ENCODE measurements at regions not wholly inside any gene's neighbourhood (a gene's known extent, or its start where the extent isn't known, plus 50 kb on each side); places are given as distances from the start of the nearest gene placed in this dataset.
"Not testable (repeated sequence)": the region's sequence is repeated elsewhere in the genome, so short reads cannot be mapped to it uniquely, and the experiment has no call there.

DNA sequence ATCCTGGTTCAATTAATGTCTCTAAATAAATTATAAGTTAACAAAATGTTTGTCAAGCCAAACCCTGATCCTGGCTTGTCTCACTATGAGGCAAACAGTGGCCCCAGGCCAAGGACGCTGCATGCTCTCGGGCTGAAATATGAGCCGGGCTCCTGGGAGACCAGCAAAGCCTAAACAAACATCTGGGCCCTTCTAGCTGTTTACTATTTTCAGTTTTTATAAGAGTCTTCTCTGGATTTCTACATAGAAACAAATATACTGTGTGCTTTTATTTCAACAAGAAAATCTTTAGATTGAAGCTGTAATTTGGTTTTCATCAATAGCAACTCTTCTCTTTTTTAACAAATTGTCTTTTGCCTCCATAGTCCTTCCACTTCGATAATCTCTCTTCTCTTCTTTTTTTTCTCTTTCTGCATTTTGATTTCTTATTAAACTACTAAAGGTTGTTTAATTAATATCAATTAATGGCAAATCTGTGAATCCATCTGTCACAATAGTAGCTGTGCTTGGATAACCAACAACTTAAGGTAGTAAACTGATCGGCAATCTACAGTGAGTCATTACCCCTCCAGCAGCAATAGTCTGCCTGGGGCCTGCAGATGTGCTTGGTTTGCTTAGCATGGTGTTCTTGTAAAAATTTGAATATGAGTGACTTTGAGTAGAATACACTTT is 83.3 kb upstream of the DNAJC1 start:
- intact Hi-C loops (cut with DNase I), result no loop called here
- DNase-seq, result peak in 9 of 10 donors; percentile 24 to 92 (median 57)

DNA sequence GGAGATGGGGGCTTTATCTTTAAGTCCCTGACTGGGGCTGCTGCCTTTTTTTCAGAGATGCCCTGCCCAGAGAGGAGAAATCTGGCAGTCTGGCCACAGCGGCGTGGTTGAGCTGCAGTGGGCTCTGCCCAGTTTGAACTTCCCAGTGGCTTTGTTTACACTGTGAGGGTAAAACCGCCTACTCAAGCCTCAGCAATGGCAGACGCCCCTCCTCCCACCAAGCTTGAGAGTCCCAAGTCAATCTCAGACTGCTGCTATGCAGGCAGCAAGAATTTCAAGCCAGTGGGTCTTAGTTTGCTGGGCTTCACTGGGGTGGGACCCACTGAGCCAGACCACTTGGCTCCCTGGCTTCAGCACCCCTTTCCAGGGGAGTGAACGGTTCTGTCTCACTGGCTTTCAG is 76.4 kb upstream of the DNAJC1 start:
- DNase-seq; intact Hi-C loops (cut with DNase I): not testable (repeated sequence)

DNA sequence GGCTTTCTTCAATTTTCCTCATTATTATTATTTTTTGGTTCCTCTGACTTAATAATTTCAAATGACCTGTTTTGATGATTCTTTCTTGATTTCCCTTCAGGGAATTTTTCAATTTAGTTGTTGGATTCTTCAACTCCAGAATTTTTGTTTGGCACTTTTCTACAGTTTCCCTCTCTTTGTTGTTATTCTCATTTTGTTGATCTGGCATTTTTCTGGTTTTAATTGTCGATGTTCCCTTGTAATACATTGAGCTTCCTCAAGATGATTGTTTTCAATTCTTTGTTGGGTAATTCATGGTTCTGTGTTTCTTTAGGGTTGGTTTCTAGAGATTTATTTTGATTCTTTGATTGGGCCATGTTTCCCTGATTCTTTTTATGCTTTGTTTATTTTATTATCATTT is 67.8 kb upstream of the DNAJC1 start:
- intact Hi-C loops (cut with DNase I), result no loop called here
- DNase-seq, result no peak

DNA sequence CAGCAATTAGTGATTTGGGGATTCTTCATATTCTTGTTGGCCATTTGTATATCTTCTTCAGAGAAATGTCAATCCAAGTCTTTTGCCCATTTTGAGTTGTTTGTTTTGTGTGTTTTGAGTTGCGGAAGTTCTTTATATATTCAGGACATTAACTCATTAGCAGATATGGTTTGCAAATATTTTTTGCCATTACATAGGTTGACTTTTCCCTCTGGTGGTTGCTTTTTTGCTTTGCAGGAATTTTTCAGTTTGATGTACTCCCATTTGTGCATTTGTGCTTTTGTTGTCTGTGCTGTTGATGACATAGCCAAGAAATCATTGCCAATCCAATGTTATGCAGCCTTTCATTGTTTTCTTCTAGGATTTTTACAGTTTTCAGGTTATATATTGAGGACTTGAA is 63.6 kb upstream of the DNAJC1 start:
- intact Hi-C loops (cut with DNase I), result no loop called here
- no peak for DNase-seq

DNA sequence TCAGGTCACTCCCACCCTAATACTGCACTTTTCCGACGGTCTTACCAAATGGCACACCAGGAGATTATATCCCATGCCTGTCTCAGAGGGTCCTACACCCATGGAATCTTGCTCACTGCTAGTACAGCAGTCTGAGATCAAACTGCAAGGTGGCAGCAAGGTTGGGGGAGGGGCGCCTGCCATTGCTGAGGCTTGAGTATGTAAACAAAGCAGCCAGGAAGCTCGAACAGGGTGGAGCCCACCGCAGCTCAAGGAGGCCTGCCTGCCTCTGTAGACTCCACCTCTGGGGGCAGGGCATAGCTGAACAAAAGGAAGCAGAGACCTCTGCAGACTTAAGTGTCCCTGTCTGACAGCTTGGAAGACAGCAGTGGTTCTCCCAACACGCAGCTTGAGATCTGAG is 57.5 kb upstream of the DNAJC1 start:
- peak in 1 of 10 donors; percentile 24 for DNase-seq
- intact Hi-C loops (cut with DNase I), result not testable (repeated sequence)

DNA sequence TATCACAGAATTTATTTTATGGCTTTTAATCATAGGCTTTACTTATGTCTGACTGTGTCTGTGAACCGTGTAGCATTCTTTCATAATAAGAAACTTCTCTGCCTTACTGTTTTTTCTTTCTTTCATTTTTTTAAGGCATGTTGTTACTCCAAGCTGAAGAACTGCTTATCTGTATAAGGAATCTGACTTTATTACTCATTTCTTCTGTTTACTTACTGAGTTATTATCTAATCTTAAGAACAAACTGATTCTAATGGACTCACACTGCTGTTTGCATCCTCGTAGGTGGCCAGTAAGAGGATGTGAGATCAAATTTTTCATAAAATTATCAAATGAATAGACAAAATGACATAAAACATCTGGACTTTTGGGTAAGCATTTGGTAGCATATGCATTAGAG is 54.7 kb upstream of the DNAJC1 start:
- intact Hi-C loops (cut with DNase I), result no loop called here
- DNase-seq, result no peak

DNA sequence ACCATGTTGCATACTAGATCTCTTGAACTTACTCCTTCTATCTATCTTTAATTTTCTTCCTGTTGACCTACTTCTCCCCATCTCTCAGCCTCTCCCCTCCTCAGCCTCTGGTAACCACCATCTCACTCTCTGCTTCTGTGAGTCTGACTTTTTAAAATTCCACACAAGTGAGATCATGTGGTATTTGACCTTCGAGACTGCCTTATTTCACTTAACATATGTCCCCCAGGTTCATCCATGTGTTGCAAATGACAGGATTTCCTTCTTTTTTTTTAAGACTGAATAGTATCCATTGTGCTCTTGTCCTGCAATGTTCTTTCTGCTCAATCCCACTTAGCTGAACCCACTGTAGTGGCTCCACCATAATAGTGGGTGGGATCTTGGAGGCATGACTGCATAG is 51.4 kb upstream of the DNAJC1 start:
- intact Hi-C loops (cut with DNase I), result no loop called here
- DNase-seq, result no peak
